NCI-H146 treated with DMSO at 0.1 percent for 48 hours (cell line): ENCODE measurements at regions not wholly inside any gene's neighbourhood (a gene's known extent, or its start where the extent isn't known, plus 50 kb on each side); places are given as distances from the start of the nearest gene placed in this dataset.

Experiments
- DNase-seq: peaks from one replicate; lab custom pipeline; 2025; ENCODE audit not compliant: unreplicated experiment; lab: John Stamatoyannopoulos, UW

DNA sequence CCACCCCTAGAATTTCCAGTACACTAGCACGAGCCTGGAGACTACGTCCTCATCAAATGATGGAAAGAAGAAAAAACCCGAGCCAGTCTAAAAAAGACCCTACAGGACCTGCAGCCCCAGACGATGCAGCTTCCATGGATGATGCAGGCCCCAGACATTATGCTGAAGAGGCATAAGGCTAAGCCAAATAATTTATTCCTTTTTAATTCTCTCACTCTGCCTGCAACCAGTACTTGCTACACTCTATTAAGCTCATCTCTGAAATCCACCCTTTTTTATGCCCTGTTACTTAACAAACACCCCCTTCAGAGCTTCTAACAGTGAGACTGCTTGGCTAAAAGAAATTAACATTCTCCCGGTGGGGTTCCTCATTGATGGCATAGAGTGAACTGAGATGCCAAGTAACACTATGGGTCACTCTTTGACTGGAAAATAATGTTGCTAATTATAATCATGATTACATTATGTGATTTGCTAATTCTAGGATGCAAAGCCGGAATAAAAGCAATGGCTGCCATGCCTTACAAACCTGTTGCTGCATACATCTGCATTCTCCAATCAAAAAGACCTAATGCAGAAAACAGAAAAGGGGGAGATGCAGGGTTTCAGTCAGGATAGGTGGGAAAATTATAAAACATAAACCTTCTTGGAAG, 1462.4 kb downstream of the UQCRFS1 start:
- no peak for DNase-seq

DNA sequence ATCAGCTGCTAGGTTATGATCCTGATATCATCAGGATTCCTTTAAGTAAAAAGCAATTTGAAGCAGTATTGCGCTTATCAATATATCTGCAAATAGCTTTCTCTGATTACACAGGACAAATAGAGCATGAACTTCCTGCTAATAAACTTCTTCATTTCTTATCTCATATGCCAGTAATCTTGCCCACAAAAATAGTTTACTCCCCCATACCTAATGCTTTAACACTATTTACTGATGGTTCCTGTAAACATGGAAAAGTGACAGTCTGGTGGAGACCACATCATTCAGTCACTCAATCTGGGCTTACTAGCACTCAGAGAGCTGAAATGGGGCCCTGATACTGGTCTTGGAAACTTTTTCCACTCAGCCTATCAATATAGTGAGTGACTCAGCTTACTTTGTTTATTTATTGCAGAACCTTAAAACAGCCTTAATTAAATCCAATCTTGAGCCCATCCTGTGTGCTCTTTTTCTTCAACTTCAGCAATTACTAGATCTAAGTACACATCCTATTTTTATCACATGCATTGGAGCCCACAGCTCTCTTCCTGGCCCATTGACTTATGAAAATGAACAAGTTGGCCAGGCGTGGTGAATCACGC, 1464.3 kb downstream of the UQCRFS1 start:
- DNase-seq = no peak

DNA sequence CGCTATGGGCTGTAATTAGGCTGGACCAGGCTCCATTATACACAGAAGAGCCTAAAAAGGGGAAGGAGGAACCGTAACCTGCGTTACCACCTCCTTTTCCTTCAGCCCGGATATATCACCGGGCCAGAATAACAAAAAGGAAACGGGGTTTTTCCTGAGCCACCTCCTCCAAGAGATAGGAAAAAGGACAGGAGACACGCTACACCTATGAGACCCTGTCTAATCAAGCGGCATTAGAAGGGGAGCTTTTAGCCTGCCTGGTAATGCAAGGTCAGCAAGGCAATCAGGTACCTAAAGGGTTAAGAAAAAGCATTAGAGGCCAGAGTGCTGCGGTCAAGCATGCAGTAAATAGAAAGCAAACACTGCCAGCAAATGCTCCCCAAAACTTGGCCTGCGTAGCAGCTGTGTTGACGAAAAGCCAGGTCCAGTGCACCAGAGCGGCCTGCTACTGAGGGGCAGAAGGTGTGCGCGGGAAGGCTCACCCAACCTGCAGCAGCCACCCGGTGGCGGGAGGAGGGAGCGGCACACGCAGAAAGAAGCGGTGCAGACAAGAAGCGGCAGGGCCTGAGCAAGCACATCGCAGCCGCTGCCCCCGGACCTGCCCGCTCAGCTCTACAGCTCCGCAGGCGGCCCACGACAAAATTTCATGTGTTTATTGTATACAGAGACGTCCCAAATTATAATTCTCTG, 1466.1 kb downstream of the UQCRFS1 start:
- no peak for DNase-seq

DNA sequence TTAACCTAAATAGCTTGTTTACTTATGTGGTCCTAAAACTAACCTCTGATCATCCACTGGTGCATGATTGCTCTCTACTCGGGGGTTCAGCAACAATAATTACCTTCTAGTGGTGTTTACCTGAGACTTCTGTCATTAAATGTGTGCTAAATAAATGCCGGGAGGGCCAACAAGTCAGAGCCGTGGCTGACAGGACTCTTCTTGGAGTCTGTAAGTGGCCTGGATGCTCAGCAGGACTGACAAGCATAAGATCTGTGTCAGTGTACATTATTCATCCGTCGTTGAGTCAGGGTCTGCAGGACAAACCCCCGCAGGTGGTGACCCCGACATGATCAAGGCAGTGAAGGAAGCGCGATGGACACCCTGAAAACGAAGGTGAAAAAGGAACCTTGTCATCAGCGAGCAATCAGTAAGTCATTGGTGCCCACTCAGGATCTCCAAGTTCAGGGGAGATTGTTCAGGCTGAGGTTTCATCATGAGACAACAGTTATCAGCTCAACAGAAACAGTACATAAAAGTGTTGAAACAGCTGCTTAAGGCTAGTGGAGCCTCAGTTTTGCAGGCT, 1466.9 kb downstream of the UQCRFS1 start:
- no peak for DNase-seq

DNA sequence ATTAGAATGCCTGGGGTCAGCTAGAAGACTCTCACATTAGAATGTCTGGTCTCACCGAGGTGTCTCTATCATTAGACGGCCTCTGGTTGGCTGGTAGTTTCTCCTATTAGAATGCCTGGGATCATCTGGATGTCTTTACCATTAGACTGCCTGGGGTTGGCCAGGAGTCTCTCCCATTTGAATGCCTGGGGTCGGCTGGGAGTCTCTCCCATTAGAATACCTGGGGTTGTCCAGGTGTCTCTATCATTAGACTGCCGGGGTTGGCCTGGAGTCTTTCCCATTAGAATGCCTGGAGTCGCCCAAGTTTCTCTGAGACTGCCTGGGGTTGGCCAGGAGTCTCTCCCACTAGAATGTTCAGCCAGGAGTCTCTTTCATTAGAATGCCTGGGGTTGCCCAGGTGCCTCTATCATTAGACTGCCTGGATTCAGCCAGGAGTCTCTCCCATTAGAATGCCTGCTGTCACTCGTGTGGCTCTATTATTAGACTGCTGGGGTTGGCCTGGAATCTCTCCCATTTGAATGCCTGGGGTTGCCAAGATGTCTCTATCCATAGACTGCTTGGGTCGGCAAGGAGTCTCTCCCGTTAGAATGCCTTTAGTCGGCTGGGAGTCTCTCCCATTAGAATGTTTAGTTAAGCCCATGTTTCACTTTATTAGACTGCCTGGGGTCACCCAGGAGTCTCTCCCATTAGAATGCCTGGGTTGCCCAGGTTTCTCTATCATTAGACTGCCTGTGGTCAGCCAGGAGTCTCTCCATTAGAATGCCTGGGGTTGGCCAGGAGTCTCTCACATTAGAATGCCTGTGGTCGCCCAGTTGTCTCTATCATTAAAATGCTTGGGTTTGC, 1467.8 kb downstream of the UQCRFS1 start:
- no peak for DNase-seq

DNA sequence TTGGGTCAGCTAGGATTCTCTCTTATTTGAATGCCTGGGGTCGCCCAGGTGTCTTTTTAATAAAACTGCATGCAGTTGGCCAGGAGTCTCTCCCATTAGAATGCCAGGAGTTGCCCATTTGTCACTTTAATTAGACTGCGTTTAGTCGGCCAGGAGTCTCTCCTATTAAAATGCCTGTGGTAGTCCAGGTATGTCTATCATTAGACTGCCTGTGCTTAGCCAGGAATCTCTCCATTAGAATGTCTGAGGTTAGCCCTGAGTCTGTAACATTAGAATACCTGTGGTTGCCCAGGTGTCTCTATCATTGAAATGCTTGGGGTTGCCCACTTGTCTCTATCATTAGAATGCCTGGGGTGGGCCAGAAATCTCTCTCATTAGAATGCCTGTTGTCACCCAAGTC, 1470.9 kb downstream of the UQCRFS1 start:
- no peak for DNase-seq

DNA sequence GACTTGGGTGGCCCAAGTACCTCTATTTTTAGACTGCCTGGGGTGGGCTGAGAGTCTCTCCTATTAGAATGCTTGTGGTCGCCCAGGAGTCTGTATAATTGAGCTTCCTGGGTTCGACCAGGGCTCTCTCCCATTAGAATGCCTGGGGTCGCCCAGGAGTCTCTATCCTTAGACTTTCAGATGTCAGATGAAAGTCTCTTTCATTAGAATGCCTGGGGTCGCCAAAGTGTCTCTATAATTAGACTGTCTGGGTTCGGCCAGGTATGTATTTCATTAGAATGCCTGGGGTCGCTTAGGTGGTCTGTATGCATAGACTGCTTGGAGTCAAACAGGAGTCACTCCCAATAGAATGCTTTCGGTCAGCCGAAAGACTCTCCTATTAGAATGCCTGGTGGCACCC, 1471.7 kb downstream of the UQCRFS1 start:
- no peak for DNase-seq

DNA sequence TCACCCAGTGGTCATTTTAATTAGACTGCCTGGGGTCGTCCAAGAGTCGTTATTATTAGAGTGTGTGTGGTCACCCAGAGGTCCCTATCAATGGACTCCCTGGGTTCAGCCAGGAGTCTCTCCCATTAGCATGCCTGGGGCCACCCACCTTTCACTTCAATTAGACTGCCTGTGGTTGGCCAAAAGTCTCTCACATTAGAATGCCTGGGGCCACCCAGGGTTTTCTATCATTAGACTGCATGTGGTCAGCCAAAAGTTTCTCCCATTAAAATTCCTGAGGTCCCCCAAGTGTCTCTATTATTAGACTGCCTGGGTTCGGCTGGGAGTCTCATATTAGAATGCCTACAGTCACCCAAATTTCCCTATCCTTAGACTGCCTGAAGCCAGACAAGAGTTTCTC, 1472.6 kb downstream of the UQCRFS1 start:
- no peak for DNase-seq

DNA sequence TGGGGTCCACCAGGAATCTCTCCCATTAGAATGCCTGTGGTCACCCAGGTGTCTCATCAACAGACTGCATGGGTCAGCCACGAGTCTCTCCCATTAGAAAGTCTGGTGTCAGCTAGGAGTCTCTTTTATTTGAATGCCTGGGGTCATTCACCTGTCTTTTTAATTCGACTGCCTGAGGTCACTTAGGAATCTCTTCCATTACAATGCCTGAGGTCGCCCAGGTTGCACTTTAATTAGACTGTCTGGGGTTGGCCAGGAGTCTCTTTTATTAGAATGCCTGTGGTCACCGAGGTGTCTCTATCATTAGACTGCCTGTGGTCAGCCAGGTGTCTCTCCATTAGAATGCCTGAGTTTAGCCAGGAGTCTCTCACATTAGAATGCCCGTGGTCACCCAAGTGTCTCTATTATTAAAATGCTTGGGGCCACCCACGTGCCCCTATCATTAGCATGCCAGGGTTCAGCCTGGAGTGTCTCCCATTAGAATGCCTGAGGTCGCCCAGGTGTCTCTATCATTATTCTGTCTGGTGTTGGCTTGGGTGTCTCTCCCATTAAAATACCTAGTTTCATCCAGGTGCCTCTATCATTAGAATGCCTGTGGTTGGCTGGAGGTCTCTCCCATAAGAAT, 1474.3 kb downstream of the UQCRFS1 start:
- DNase-seq = no peak

DNA sequence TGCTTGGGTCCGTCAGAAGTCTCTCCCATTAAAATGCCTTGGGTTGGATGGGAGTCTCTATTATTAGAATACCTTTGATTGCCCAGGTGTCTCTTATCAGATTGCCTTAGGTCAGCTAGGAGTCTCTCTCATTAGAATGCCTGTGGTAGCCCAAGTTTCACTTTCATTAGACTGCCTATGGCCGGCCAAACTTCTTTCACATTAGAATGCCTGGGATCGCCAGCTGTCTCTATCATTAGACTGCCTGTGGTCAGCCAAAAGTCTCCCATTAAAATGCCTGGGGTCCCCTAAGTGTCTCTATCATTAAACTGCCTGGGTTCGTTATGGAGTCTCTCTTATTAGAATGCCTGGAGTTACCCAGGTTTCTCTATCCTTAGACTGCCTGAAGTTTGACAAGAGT, 1476.7 kb downstream of the UQCRFS1 start:
- DNase-seq = no peak

DNA sequence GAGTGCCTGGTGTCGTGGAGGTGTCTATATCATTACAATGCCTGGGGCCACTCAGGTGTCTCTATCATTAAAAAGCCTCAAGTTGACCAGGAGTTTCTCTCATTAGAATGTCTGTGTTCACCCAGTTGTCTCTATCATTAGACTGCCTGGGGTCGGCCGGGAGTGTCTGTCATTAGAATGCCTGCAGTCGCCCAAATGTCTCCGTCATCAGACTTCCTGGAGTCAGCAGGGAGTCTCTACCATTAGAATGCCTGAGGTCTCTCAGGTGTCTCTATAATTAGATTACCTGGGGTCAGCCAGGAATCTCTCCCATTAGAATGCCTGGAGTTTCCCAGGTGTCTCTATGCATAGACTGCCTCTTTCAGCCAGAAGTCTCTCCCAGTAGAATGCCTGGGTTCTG, 1477.6 kb downstream of the UQCRFS1 start:
- DNase-seq = no peak

DNA sequence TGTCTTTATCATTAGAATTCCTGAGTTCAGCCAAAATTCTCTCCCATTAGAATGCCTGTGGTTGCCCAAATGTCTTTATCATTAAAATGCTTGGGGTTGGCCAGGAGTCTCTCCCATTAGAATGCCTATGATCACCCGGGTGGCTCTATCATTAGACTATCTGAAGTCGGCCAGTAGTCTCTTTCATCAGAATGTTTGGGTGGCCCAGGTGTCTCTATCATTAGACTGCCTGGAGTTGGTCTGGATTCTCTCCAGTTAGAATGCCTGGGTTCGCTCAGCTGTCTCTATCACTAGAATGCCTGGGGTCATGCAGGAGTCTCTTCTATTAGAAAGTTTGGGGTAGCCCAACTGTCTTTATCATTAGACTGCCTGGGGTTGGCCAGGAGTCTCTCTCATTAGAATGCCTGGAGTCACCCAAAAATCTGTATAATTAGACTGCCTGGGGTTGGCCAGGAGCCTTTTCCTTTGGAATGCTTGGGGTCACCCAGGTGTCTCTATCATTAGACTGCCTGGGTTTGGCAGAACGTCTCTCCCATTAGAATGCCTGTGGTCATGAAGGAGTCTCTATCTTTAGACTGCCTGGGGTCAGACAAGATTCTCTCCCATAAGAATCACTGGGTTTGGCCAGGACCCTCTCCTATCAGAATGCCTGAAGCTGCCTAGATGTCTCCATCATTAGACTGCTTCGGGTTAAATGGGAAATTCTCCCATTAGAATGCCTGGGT, 1478.3 kb downstream of the UQCRFS1 start:
- no peak for DNase-seq

DNA sequence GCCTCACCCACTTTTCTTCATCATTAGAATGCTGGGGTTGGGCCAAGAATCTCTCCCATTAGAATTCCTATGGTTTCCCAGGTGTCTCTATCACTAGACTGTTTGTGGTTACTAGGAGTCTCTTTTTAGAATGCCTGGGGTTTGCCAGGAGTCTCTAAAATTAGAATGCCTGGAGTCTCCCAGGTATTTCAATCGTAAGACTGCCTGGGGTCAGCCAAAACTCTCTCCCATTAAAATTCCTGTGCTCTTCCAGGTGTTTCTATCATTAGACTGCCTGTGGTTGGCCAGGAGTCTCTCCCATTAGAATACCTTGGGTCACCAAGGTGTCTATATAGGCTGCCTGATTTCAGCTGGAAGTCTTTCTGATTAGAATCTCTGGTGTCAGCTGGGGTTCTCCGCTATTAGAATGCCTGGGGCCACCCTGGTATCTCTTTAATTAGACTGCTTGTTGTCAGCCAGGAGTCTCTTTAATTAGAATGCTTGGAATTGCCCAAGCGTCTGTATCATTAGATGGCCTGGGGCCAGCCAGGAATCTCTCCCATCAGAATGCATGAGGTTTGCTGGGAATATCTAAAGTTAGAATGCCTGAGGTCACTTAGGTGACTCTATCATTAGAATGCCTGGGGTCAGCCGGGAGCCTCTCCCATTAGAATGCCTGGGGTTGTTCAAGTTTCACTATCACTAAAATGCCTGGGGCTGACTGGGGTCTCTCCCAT, 1479.2 kb downstream of the UQCRFS1 start:
- no peak for DNase-seq

DNA sequence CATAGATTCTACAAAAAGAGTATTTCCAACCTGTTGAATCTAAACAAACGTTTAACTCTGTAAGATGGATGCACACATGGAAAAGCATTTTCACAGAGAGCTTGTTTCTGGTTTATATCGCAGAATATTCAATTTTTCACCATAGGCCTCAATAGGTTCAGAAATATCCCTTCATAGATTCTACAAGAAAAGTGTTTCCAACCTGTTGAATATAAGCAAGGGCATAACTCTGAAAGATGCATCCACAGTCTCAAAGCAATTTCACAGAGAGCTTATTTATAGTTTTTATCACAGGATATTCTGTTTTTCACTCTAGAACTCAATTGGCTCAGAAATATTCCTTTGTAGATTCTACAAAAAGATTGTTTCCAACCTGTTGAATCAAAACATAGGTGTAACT, 1483.6 kb downstream of the UQCRFS1 start:
- no peak for DNase-seq

DNA sequence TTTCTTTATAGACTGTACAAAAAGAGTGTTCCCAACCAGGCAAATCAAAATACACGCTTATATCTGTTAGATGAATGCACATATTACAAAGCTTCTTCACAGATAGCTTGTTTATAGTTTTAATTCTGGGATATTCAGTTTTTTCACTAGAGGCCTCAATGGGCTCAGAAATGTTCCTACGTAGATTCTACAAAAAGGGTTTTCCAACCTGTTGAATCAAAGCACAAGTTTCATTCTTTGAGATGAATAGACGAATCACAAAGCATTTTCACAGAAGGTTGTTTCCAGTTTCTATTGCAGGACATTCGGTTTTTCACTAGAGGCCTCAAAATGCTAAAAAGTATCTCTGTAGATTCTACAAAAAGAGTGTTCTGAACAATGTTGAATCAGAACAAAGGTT, 1490.3 kb downstream of the UQCRFS1 start:
- no peak for DNase-seq

DNA sequence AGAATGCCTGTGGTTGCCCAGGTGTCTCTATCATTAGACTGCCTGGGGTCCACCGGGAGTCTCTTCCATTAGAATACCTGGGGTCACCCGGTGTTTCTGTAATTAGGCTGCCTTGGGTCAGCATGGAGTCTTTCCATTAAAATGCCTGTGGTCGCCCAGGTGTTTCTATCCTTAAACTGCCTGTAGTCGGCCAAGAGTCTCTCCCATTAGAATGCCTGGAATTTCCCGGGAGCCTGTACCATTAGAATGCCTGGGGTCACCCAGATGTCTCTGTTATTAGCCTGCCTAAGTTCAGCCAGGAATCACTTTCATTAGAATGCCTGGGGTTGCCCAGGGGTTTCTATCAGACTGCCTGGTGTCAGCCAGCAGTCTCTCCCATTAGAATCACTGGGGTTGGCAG, 1492.8 kb downstream of the UQCRFS1 start:
- DNase-seq = no peak

DNA sequence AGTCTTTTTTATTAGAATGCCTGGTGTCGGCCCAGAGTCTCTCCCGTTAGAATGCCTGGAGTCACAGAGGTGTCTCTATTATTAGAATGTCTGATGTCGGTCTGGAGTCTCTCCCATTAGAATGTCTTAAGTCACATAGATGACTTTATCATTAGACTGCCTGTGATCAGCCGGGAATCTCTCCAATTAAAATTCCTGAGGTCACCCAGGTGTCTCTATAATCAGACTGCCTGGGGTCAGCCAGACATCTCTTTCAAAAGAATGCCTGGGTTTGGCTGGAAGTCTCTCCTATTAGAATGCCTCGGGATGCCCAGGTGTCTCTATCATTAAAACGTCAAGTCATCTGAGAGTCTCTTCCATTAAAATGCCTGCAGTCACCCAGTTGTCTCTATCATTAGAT, 1493.9 kb downstream of the UQCRFS1 start:
- DNase-seq = no peak

DNA sequence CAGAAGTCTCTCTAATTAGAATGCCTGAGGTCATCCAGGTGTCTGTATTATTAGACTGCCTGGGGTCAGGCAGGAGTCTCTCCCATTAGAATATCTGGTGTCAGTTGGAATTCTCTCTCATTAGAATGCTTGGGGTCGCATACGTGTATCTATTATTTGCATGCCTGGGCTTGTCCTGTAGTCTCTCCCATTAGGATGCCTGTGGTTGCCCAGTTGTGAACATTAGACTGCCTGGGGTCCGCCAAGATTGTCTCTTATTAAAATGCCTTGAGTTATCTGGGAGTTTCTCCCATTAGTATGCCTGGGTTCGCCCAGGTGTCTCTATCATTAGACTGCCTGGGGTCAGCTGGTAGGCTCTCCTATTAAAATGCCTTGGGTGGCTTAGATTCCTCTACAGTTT, 1494.7 kb downstream of the UQCRFS1 start:
- no peak for DNase-seq

DNA sequence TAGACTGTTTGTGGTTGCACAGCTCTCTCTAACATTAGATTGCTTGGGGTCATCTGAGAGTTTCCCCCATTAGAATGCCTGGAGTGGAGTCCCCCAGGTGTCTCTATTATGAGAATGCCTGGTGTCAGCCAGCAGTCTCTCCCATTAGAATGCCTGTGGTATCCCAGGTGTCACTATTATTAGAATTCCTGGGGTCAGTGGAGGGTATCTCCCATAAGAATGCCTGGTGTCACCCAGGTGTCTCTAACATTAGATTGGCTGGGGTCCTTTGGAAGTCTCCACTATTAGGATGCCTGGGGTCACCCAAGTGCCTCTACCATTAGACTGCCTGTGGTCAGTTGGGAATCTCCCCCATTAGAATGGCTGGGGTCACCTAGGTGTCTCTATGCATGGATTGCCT, 1495.1 kb downstream of the UQCRFS1 start:
- no peak for DNase-seq

DNA sequence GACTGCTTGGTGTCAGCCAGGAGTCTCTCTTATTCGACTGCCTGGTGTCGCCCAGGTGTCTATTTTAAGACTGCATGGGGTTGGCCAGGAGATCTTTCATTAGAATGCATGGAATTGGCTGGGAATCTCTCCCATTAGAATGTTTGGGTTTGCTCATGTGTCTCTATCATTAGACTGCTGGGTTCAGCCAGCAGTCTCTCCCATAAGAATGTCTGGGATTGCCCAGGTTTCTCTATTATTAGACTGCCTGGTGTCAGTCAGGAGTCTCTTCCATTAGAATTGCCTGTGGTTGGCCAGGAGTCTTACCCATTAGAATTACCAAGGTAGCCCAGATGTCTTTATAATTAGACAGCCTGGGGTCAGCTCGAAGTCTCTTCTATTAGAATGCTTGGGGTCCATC, 1496.0 kb downstream of the UQCRFS1 start:
- DNase-seq = no peak
